ENCODE measurements at regions not wholly inside any gene's neighbourhood (a gene's known extent, or its start where the extent isn't known, plus 50 kb on each side); places are given as distances from the start of the nearest gene placed in this dataset.

DNA sequence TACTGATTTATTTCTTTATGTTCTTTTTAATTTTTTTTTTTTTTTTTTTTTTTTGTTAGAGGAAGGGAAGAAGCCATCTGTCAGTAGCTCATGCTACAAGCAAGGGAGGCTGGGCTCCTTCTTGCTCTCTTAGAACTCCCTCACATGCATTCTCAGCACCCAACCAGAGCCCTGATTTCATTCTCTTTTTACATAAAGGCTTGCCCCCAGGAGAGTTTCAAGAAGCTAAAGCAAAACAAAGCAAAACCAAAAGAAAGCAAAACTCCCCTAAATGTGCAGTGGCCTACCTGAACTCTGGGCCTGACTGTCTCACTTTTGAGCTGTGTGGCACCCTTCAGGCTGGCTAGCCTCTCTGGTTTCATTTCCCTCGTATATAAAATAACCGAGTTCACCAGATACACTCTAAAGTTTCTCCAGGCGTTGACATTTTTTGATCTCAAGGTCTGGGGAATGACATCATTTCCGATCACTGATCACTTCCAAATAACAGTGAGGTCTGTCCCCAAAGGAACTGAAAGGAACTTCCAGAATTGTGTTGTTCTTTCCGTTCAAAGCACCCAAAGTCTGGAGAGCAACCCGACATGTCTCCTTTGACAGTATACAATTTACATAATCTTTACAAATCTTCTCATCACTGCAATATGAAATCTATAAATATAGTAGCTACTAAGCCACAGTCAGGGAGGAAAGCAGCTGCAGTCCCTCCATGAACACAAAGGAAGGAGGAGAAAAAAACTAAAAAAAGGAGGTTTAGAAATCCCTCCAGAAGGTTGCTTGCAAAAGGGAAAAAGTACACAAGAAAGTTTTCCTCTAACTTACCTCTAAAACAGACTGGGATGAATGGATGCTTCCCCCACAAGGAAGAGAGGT is 145.6 kb upstream of the NCK2 start:
- Histone ChIP-seq H3K4me3 (no peak overlapping the region), H3K27ac (no peak overlapping the region), H3K36me3 (no peaks in the 10 kb centered on the region)

DNA sequence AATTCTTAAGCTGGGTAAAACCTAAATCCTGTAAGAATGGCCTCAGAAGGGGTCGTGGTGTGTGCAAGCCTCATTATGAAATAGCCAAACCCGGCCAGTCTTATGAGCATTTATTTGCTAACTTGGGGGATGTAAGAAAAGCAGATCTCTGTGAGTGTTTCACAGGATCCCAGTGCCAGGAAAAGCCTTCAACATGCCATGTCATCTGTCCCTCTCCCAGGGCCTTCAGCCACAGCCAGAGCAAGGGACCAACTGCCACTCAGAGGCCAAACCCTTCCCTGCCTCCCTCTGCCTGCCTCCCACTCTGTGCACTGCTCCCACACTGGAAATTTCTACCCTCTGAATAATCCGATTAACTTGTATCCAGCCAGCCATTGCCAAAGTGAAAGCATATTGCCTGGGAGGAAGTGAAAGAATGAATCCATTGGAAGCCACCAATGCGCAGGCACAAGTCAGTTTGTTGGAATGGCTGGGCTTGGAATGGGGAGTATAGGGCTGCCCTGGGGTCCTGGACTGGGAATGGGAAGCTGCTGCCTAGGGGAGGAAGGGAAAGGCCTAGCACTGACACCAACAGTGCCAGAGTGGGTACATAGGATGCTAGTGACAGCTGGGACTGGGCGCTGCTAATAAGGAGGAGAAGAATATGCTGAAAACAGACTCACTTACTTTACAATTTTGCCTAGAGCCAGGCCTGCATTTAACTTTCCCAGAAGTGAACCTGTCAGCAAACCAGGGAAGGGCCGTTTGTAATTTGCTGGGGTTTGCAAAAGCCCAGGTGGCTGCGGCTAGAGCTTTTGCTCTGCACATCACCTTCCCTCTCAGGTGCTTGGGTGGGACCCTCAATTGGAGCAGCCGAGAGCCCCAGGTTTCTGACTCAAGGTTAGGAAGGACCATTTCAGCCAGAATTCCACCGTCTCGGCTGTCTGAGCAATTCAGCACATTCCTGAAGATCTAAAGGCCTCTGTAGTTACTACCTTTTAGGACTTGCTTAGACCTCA is 146.6 kb upstream of the NCK2 start:
- no peaks in the 10 kb centered on the region for H3K27me3 ChIP-seq
- DNase-seq = no peak
- H3K9me3 ChIP-seq (replicated peaks) = no peaks in the 10 kb centered on the region
- H3K4me3 ChIP-seq = no peak overlapping the region
- H3K36me3 ChIP-seq = no peaks in the 10 kb centered on the region
- H3K4me1 ChIP-seq = no peaks in the 10 kb centered on the region
- H3K27ac ChIP-seq = no peak overlapping the region

More for the DNA sequence above, 145.6 kb upstream of the NCK2 start:
- no peaks in the 10 kb centered on the region for H3K4me1 ChIP-seq
- DNase-seq = no peak
- H3K27me3 ChIP-seq = no peaks in the 10 kb centered on the region
- no peaks in the 10 kb centered on the region for H3K9me3 ChIP-seq (replicated peaks)

DNA sequence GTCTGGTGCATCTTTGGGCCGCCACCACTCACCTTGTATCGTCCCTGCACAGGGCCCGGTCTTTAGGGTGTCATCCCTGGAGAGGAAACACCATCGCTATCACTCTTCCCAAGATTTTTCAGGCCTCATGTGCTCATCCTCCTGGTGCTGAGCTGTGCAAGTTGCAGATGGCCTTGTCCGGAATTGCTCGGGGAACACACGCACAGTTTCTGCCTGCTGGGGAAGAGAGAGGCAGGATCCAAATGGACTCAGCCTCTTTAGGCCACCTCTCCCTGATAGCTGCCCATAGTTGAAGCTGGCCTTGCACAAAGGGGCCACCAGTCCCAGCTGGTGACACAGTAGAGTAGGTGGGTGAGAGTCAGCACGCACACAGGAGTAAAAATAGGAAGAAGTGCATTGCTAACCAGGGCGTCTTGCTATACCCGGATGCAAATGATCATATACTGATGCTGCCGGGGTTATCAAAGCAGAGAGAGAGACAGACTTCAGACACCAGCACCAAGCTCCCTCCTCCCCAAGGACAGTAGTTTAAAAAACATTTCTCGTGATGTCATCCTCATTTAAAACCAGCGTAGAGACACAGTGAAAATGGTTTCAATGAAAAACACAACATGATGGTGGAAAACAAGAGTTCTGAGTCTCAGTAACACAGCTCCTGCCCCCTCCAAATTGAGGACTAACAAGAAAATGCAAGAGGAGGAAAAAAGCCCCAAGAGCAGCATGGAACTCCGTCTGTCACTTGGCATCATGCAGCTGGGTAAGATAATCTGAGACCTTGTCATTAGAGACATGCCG is 147.5 kb upstream of the NCK2 start:
- Histone ChIP-seq H3K27me3 (no peaks in the 10 kb centered on the region), H3K9me3 (replicated peaks) (no peaks in the 10 kb centered on the region), H3K27ac (no peak overlapping the region), H3K4me1 (no peaks in the 10 kb centered on the region), H3K36me3 (no peaks in the 10 kb centered on the region), H3K4me3 (no peak overlapping the region)
- no peak for DNase-seq

DNA sequence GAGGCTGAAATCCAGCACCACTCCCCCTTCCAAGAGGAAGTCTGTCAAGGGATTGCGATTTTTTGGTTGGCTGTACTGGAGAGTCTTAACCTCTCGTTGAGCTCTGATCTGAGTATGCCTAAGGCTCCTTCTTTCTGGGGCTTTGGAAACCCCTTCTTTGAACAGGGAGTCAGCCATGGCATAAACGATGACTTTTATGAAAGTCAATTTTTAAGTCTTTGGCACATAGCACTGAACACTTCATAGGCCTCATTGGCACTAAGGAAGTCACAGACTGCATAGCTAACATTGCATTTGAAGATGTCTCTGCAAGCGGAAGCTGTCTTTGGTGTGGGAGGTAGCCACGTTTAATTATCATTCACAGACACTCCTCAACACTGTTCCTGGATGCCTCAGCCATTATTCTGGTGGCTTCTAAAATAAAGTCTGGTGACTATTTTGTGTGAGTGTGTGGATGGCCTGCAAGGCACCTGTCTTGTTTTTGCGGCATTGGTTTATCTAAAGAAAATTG is 148.2 kb upstream of the NCK2 start:
- no peak overlapping the region for H3K4me3 ChIP-seq
- no peaks in the 10 kb centered on the region for H3K27me3 ChIP-seq

DNA sequence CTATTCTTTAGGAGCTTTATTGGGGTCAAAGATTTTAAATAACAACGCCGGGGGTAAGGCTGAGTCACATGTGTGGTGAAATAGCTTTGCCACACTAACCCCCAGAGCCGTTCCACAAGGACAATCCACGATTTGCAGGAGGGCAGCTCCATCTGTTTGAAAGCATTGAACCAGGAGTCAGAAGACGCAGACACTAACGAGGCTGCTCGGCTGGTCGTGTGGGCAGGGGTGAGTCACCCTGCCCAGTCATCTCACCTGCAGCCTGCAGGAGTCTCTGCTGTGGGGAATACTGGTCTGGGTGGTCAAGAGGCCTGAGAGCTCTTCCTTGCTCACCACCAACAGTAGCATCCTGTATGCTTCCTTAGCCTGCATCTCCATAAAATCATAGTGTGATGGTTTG is 149.2 kb upstream of the NCK2 start:
- Histone ChIP-seq H3K27ac (no peak overlapping the region), H3K36me3 (no peaks in the 10 kb centered on the region), H3K9me3 (replicated peaks) (no peaks in the 10 kb centered on the region), H3K4me1 (no peaks in the 10 kb centered on the region), H3K27me3 (no peaks in the 10 kb centered on the region), H3K4me3 (no peak overlapping the region)
- DNase-seq = no peak

More for the DNA sequence above, 148.2 kb upstream of the NCK2 start:
- Histone ChIP-seq H3K4me1 (no peaks in the 10 kb centered on the region), H3K9me3 (replicated peaks) (no peaks in the 10 kb centered on the region), H3K36me3 (no peaks in the 10 kb centered on the region), H3K27ac (no peak overlapping the region)
- DNase-seq = no peak

DNA sequence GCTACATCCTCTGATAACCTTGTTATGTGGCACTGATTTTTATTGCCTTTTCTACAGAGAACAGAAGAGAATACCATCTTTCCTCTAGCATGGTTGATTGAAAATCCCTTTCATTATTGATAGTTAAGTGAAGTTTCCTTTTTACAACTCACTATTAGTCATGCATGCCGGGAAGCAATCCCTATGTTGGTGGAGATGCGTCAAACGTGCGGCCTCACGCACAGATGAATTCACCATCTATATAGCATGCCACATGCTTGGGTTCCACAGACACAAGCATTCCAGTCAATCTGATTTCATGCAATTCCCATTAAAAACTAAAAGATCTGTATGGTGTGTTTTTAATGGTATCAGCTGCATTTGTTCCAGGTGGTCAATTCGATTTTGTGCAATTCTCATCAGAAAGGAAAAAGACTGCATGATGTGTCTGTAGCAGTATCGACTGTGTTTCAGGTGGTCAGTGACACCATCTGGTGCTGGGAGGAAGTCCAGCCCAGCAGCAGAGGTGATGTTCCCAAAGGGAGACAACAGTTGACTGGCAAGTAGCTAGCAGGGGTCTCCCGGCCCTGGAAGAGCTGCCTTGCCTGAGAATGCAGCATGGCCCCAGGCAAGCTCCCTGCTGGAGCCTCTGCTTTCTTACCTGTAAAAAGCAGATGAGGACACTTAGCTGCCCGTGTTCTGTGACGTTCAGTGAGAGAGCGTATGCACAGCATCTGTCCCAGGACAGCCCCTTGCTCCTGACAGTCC is 151.3 kb upstream of the NCK2 start:
- H3K4me1 ChIP-seq = no peaks in the 10 kb centered on the region
- H3K9me3 ChIP-seq (replicated peaks) = peaks cover 5% of the 10 kb centered on the region; the same call in 1 of the 2 replicates
- no peak overlapping the region for H3K27ac ChIP-seq
- no peak for DNase-seq
- H3K36me3 ChIP-seq = no peaks in the 10 kb centered on the region
- no peaks in the 10 kb centered on the region for H3K27me3 ChIP-seq
- no peak overlapping the region for H3K4me3 ChIP-seq

DNA sequence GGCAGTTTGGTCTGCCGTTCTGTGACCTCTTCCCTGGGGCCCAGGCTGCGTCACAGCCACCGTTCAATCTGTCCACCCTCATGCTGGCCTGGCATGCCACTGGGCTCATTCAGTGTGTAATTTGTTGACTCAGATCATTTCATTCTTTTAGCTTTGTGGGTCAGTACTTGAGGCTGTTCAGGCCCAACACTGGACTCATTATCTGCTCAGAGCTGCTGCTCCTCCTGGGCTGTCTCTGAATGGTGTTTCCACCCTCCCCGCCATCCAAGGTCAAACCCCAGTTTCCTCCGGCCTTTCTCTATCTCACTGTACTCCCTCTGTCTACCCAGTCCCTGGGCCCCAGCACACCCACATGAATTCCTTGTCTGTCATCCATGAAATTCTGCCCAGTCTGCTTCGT is 152.4 kb upstream of the NCK2 start:
- Histone ChIP-seq H3K27me3 (no peaks in the 10 kb centered on the region), H3K9me3 (replicated peaks) (peaks cover 5% of the 10 kb centered on the region; the same call in 1 of the 2 replicates), H3K4me3 (no peak overlapping the region), H3K36me3 (no peaks in the 10 kb centered on the region), H3K4me1 (no peaks in the 10 kb centered on the region), H3K27ac (no peak overlapping the region)
- no peak for DNase-seq

DNA sequence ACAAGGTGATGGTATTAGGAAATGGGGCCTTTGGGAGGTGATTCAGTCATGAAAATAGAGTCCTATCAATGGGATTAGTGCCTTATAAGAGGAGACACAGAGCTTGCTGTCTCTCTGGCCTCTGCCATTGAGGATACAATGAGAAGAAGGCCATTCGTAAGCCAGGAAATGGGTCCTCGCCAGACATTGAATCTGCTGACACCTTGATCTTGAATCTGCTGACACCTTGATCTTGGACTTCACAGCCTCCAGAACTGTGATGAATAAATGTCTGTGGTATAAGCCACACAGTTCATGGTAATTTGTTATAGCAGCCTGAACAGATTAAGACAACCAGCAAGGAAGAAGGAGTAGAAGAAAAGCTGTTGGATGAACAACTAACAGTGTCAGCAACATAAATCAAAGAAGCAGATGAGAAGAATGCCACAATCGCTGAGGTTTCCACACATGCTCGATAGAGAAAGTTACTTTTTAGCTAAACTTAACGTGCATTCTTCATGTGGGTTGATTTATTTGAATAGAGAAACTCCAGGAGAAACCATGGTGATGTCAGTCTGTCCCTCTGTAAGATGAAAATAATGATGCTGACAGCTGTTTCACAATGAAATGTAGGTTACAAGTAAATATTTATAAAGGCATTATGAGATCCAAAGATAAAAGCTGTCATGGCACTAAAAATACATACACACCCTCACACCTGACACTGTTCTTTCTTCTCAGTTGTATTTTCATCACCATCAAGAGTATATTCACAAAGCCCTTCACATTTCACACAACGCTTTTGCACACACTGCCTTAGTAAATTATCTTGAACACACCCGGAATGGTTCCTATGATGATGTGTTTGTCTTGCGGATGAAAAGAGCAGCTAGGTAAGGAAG is 153.7 kb upstream of the NCK2 start:
- Histone ChIP-seq H3K4me3 (no peak overlapping the region), H3K36me3 (no peaks in the 10 kb centered on the region), H3K27me3 (no peaks in the 10 kb centered on the region), H3K9me3 (replicated peaks) (peaks cover 5% of the 10 kb centered on the region; the same call in 1 of the 2 replicates), H3K4me1 (no peaks in the 10 kb centered on the region), H3K27ac (no peak overlapping the region)
- DNase-seq = no peak

DNA sequence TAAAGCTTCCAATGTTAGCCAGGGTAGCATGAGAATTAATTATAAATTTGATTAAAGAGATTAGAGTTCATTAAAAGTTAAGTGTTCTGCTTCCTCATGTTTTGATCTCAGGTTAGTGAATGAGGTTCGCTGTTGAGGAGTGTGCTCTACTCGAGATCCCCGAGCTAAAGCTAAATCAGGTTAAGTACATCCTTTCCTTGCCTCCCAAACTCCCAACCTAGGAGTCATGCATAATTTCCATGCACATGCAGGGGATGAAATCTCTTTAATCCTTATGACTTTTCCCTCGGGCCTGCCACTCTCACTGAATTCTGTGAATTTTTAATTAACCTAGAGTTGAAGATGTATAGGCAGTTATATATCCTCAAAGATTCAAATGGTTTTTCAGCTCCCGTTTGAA is 156.1 kb upstream of the NCK2 start:
- Histone ChIP-seq H3K36me3 (no peaks in the 10 kb centered on the region), H3K27me3 (no peaks in the 10 kb centered on the region), H3K9me3 (replicated peaks) (peaks cover 5% of the 10 kb centered on the region; the same call in 1 of the 2 replicates), H3K4me1 (no peaks in the 10 kb centered on the region), H3K27ac (no peak overlapping the region), H3K4me3 (no peak overlapping the region)
- no peak for DNase-seq

DNA sequence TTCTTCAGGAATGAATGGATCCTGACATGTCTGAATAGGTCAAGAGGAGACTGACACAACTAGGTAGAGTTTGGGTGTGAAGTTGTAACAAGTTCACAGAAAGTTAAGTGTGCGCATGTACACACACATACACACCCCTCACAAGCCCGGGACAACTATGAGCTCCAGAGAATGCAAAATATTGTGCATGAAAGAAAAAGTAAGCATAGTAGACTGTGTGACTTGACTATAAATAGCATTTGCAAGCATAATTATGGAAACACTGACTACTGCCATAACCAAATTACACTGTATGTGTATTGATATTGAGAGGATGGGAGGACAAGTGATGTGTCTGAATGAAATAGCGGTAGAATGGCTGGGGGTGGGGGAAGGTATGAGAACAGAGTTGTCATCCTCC is 157.1 kb upstream of the NCK2 start:
- H3K36me3 ChIP-seq = no peaks in the 10 kb centered on the region
- no peaks in the 10 kb centered on the region for H3K4me1 ChIP-seq
- no peak overlapping the region for H3K27ac ChIP-seq
- DNase-seq = no peak
- peaks cover 5% of the 10 kb centered on the region; the same call in 1 of the 2 replicates for H3K9me3 ChIP-seq (replicated peaks)
- no peak overlapping the region for H3K4me3 ChIP-seq
- no peaks in the 10 kb centered on the region for H3K27me3 ChIP-seq

DNA sequence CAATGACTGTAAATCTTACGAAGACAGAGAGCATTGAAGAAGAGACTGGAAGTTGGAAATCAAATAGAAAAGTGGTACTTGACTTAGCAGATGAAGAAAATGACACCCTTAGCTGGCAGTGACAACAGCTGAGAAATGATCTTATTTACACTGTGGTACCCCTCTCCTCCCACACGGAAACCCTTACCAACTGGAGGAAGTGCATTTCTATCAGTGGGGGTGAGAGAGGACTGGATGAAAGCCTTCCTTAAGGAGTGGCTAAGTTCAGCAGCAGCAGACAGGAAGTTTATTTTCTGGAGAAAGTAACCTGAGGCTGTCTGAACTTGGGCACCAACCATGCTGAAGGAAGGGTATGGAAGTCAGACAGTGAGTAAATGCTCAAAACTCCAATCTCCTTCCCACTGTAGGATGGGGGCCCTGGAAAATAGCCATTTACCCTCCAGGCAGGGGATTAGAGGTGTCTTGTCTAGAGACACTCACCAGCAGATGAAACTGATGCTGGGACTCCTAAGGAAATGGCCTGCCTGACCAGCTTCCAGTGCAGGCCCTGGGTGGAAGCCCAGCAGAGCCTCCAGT is 160.2 kb upstream of the NCK2 start:
- peaks cover 2% of the 10 kb centered on the region for H3K9me3 ChIP-seq (replicated peaks)
- no peaks in the 10 kb centered on the region for H3K36me3 ChIP-seq
- peak in 1 of 2 experiments; percentile 24 for DNase-seq
- no peak overlapping the region for H3K27ac ChIP-seq
- no peaks in the 10 kb centered on the region for H3K4me1 ChIP-seq
- H3K4me3 ChIP-seq = no peak overlapping the region
- H3K27me3 ChIP-seq = no peaks in the 10 kb centered on the region

DNA sequence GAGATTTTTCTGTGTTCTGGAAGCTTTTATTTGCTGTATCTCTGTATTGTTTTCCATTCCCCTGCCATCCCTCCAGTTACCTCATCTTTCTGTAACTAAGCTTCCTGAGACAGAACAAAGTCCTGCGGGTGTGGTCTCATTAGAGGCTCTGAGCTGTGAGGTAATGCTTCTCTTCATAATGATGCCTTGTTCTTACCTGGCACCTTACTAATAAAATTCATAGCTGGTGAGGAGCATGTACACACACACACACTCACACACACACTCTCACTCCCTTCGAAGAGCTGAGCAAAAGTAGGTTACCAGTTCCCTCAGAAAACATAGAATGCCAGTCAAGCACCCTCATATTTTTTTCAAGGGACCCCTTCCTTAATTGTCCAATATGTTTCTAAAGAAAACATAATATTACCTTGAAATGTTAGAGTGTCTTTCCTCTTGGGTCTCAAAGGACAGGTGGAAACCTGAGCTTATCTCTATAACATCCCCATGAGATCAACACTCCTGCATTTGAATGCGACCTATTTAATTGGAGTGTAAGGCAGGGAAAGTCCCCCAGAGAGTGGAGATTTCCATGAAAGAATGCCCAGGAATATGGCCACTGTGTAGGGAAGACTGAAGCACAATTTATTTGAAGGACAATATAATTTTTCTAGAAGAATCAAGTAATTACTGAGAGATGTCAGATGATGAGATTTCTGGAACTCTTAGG is 161.6 kb upstream of the NCK2 start:
- no peaks in the 10 kb centered on the region; the same call in 1 of the 2 replicates for H3K9me3 ChIP-seq (replicated peaks)
- no peaks in the 10 kb centered on the region for H3K36me3 ChIP-seq
- no peak overlapping the region for H3K27ac ChIP-seq
- H3K4me3 ChIP-seq = no peak overlapping the region
- no peak for DNase-seq
- no peaks in the 10 kb centered on the region for H3K27me3 ChIP-seq
- no peaks in the 10 kb centered on the region for H3K4me1 ChIP-seq
